Endothelial cell of hepatic sinusoid (primary cell): ENCODE measurements at regions not wholly inside any gene's neighbourhood (a gene's known extent, or its start where the extent isn't known, plus 50 kb on each side); places are given as distances from the start of the nearest gene placed in this dataset.

Experiments
- in situ Hi-C: cut with HindIII; loops from 2 replicates; pipeline ENCODE4 v1.10.0; 2017; ENCODE audit warnings: low sequenced_read_pairs

GRCh38 chr16:82361885-82362284 is 191.9 kb upstream of the MPHOSPH6 start:
- in situ Hi-C loops: no loop called here

- in situ Hi-C loops: no loop called here
Measured at GRCh38 chr16:82360024-82360783, 190.2 kb upstream of the MPHOSPH6 start.

GRCh38 chr16:82358606-82359221 is 188.7 kb upstream of the MPHOSPH6 start:
- in situ Hi-C loops: no loop called here

GRCh38 chr16:82358161-82358560 is 188.1 kb upstream of the MPHOSPH6 start:
- in situ Hi-C loops: no loop called here

DNA sequence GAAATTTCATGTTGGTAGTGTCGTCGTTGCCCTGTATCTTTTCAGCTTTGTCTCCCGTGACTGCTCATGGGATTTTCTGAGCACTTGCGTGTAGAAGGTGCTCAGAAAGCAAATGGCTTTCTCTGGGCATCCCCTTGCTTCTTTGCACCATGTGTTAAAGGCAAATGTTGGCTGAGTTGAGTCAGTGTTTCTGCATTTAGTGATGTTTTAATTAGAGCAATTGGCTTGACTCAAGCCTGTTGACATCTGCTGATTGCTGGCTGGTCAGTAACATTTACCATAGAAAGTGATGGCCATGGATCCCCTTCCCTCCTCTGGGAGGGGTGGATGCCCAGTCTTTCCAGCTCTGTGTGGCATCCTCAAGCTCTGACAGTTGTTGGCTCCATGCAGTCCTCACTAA is 187.2 kb upstream of the MPHOSPH6 start:
- in situ Hi-C loops: no loop called here

DNA sequence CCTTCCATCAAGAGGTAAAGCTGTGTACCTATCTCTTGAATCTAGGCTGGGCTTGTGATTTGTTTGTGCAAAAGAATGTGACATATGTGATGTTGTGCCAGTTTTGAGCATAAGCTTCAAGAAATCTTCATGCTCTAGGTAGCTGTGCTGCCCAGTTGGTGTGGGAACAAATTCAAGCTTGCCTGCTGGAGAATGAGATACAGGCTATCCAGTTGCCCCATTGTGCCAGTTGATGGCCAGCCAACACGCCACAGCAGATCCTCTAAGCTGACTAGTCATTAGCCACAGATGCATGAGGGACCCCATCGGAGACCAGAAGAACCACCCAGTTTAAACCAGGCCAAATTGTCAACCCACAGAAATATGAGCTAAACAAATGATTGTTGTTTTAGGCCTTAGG is 180.5 kb upstream of the MPHOSPH6 start:
- in situ Hi-C loops: no loop called here

GRCh38 chr16:82345318-82345717 is 175.3 kb upstream of the MPHOSPH6 start:
- in situ Hi-C loops: no loop called here

DNA sequence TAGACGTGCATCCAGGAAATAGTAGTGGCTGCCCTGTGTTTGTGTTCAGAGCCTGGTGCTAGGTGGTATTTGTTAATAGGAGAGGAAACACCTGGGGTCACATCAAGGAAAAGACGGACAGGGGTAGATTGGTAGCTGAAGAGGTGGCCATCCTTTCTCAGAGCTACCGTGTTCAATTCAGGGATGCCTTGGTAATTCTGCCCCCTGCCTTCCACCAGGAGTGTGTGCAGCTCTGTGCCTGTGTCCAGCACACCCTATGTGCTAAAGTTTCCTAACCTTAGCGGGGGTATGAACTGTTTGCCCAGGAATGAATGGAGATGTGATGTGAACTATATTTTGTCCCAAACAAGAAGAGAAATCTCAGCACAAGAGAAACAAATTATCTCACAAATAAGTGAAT is 174.1 kb upstream of the MPHOSPH6 start:
- in situ Hi-C loops: no loop called here

DNA sequence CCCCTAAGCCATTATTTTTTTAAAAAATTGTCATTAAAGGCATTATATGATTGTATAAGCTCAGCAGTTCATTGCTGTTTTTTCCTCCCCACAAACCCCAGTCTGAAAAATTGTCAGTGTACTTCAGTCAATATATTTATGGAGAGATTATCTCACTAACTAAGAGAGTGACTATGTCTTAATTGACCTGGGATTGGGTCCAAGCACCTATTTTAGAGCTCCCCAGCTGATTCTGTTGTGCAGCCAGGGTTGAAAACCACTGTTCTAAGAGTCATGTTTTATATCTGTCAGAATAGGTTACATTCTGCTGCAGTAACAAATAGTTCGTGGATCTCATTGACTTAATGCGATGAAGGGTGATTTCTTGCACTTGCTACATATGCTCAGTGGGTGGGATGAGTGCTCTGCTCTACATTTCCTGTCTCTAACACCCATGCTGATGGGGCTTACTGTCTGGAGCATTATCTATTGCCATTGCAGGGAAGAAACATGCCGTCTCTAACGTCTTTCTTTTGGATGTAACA is 171.2 kb upstream of the MPHOSPH6 start:
- in situ Hi-C loops: no loop called here

DNA sequence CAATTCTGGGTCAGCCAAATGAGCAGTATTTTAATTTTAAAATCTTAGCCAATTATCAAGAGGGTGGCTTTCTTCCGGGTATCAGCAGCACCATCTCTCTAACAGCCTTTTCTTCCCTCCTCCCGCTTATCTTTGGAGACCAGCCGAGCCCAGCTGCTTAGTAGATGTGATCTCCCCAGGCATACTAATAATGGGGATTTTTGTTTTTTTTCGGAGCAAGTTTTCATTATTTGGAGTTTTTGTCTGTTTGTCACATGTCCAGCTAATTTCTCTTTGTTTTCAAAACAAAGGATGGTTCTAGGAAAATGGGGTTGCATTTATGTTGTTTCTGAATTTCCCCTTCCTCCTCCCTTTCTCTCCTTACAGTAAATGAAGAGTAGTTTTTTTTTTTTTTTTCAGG is 170.5 kb upstream of the MPHOSPH6 start:
- in situ Hi-C loops: no loop called here

- in situ Hi-C loops: no loop called here
Measured at GRCh38 chr16:82337355-82337754, 167.3 kb upstream of the MPHOSPH6 start.

DNA sequence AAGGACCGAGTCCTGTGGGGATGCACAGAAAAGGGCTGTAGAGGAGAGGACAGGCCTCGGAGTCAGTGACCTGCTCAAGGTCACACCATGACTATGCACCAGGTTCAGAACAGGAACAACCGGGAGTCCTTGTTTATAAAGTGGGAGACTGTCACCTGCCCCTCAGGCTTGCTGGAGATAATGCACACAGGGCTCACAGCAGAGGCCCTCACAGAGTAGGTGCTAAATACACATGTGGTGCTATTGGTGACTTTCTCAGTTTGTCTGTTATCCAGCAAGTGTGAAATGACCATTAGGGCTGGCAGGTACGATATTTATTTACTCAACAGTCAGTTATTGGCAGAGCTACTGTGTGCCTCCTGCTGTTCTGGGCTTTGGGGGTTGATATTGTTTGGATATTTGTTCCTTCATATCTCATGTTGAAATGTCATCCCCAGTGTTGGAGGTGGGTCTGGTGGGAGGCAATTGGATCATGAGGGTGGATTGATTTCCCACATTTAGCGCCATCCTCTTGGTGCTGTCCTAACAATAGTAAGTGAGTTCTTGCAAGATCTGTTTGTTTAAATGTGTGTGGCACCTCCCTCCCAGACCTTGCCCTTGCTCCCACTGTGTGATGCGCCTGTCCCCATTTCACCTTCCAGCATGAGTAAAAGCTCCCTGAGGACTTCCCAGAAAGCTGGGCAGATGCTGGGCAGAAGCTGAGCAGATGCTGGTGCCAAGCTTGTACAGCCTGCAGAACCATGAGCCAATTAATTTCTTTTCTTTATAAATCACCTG is 162.1 kb upstream of the MPHOSPH6 start:
- in situ Hi-C loops: no loop called here

DNA sequence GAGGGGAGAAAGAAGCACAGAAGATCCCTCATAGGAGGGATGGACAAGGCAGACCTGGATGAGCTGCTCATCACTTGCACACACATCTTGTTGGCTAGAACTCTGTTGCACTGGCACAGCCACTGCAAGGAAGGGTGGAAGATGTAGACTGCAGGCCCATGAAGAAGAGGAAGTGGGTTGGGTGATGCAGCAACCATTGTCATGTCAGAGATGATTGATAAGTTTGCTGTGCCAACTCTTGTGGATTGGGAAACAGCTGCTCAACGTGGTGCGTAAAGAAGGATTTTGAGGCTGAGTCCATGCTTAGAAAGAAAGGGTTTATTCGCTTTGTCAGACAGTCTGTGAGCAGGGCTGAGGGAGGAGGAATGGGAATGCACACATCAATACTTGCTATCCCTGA is 161.4 kb upstream of the MPHOSPH6 start:
- in situ Hi-C loops: no loop called here

DNA sequence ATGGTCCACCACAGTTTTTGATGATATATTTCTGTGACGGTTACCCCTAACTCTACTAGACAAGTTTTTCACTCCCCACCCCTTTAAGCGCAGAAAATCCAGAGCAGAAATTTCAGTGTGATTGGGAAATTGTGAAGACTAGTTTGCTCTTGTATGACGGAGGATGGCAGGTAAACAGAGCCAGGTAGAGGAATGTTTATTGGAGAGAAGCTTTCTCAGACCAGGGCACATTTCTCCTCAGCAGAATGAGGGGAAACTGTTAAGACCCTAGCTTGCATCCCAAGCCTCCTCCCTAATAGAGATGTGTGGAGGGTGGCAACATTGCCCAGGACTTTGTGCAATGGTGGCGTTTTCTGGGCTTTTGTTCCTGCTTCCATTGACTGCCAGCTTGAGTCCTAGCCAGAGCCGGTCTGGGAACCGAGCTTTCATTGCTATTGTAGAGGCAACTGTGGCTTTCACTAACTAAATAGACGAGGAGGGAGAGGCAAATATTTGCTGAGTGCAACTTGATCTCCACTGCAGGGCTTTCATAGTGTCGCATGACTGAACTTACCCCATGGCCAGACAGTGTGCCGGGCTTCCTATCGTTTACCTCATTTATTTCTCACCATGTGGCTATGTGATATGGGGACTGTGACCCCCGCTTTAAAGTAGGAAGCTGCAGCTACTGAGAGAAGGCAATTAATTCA is 159.6 kb upstream of the MPHOSPH6 start:
- in situ Hi-C loops: no loop called here

GRCh38 chr16:82328881-82329469 is 159.0 kb upstream of the MPHOSPH6 start:
- in situ Hi-C loops: no loop called here

DNA sequence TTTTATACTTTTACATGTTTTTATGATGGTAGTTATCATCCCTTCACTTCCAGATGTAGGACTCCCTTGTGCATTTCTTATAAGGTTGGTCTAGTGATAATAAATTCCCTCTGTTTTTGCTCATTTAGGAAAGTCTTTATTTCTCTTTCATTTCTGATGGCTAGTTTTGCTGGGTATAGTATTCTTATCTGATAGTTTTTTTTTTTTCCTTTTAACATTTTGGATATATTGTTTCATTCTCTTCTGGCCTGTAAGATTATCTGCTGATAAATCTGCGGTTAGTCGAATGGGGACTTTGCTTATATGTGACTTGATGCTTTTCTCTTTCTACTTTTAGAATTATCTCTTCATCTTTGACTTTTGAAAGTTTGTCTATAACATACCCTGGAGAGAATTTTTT is 153.1 kb upstream of the MPHOSPH6 start:
- in situ Hi-C loops: no loop called here

DNA sequence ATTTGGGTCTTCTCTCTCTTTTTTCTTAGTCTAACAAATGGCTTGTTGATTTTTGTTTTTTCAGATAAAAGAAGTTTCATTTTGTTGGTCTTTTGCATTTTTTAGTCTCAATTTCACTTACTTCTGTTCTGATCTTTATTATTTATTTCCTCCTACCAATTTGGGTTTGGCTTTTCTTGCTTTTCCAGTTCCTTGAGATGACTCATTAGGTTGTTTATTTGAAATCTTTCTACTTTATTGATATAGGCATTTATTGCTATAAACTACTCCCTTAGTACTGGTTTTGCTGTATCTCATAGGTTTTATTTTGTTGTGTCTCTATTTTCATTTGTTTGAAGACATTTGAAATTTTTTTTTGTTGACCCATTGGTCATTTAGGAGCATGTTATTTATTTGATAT is 152.2 kb upstream of the MPHOSPH6 start:
- in situ Hi-C loops: no loop called here

- in situ Hi-C loops: no loop called here
Measured at GRCh38 chr16:82319038-82319437, 149.0 kb upstream of the MPHOSPH6 start.

DNA sequence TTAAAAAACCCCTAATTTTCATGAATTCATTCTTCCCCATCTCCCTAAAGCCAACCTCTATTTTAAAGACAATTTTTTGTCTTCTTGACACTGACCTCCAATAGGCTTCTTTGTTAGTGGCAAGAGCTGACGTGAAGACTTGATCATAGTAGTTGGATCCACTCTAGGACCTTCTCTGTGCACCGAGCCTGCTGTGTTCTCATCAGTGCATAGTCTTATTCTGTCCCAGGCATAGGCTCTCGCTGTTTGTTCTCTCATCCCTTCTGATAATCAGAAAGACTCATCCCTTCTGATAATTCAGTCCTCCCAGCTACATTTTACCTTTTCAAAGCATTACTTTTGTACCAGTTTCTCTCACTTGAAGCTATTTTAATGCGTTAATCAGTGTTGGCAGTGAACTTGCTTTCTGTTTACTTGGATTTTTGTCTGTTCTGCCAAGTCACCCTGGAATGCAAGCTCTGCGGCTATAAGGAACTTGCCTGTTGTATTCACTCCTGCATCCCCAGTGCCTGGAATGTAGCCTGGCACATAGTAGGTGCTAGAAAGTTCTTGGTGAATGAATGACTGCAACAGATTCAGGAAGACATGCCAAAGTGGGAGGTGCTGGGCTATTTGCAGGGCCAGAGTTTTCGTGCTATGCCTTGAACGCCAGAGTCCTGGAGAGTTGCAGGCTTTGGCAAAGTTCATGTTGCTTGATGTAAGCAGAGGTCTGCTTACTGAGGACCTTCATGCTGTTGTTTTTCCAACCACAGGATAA is 147.6 kb upstream of the MPHOSPH6 start:
- in situ Hi-C loops: no loop called here

DNA sequence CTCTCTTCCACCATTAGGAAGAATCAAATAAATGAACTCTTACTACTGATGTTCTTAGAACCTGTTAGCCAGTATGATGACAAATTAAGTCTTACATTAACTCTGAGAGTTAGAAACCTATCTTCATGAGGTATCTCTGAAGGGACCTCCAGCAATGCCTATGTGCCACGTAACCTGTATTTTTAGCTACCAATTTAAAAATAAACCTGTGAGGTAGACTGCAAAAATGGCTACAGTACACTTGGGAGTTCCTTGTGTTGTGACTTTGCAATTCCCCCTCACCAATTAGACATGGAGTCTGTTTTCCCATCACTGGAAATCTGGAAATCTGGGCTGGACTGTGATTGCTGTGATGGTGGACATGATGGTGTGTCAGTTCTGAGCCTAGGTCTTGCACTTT is 143.7 kb upstream of the MPHOSPH6 start:
- in situ Hi-C loops: no loop called here
